Activated B cell treated with CpG ODN at 0.5 μM for 24 hours (primary cell): ENCODE measurements at regions not wholly inside any gene's neighbourhood (a gene's known extent, or its start where the extent isn't known, plus 50 kb on each side); places are given as distances from the start of the nearest gene placed in this dataset.

Experiments used
- ATAC-seq: fragments of 200-7000 bp; cut with Tn5 transposase; one replicate; pipeline ENCODE4 v1.10.0; 2021; ENCODE audit warnings: low read depth, mild to moderate bottlenecking, moderate library complexity
- CTCF ChIA-PET: fragments of 350-600 bp; sonication (Branson Sonifier 250); formaldehyde crosslinking; loops from one replicate; lab custom pipeline; 2021; ENCODE audit warnings: antibody characterized with exemption; lab: Charles Lee
- POLR2A ChIA-PET: fragments of 350-600 bp; sonication (Branson Sonifier 250); formaldehyde crosslinking; loops from one replicate; lab custom pipeline; 2021; ENCODE audit warnings: antibody characterized with exemption; lab: Charles Lee
- DNase-seq: peaks from one replicate; pipeline ENCODE4 v3.0.0; 2022
- H3K27ac Mint-ChIP-seq: one replicate; pipeline ENCODE4 v1.8.0; 2020; ENCODE audit warnings: mixed read lengths
- H3K27me3 Mint-ChIP-seq: one replicate; pipeline ENCODE4 v1.8.0; 2021; ENCODE audit warnings: mixed read lengths
- H3K36me3 Mint-ChIP-seq: one replicate; pipeline ENCODE4 v1.8.0; 2021; ENCODE audit warnings: low read depth, mixed read lengths
- H3K4me1 Mint-ChIP-seq: one replicate; pipeline ENCODE4 v1.8.0; 2021; ENCODE audit warnings: mixed read lengths
- H3K4me3 Mint-ChIP-seq: one replicate; pipeline ENCODE4 v1.8.0; 2020; ENCODE audit warnings: mild to moderate bottlenecking, mixed read lengths
- H3K9me3 Mint-ChIP-seq: one replicate; pipeline ENCODE4 v1.8.0; 2020; ENCODE audit warnings: mixed read lengths
- CTCF ChIP-seq: fragments of 200-600 bp; IDR thresholded peaks from one replicate; pipeline ENCODE4 v1.8.0; 2022; ENCODE audit warnings: antibody characterized with exemption, mild to moderate bottlenecking
- intact Hi-C: fragments of 100-400 bp; cut with micrococcal nuclease; formaldehyde crosslinking; loops from one replicate; pipeline ENCODE4 v1.15.1; 2024

GRCh38 chr12:132395908-132396305, 66.5 kb upstream of the GALNT9 start:
- Mint-ChIP-seq H3K27me3 (peaks cover 15% of the 10 kb centered on the region), H3K4me1 (peaks cover 2% of the 10 kb centered on the region), H3K9me3 (no peaks in the 10 kb centered on the region), H3K4me3 (no peak overlapping the region), H3K27ac (no peak overlapping the region), H3K36me3 (no peaks in the 10 kb centered on the region)
- no peak for ATAC-seq
- CTCF ChIA-PET = no interaction called here
- TF ChIP-seq CTCF = no peak
- no peak for DNase-seq
- POLR2A ChIA-PET = no interaction called here
- intact Hi-C loops = no loop called here

- no peak for TF ChIP-seq CTCF
- H3K27ac Mint-ChIP-seq = no peak overlapping the region
- peaks cover 2% of the 10 kb centered on the region for H3K4me1 Mint-ChIP-seq
- H3K4me3 Mint-ChIP-seq = no peak overlapping the region
- intact Hi-C loops = no loop called here
- no peaks in the 10 kb centered on the region for H3K36me3 Mint-ChIP-seq
- CTCF ChIA-PET = no interaction called here
- ATAC-seq (no peak), DNase-seq (no peak)
- peaks cover 15% of the 10 kb centered on the region for H3K27me3 Mint-ChIP-seq
- no peaks in the 10 kb centered on the region for H3K9me3 Mint-ChIP-seq
- POLR2A ChIA-PET = no interaction called here
Measured at GRCh38 chr12:132395192-132395907, 66.0 kb upstream of the GALNT9 start.

GRCh38 chr12:132393991-132394949, 64.9 kb upstream of the GALNT9 start:
- ChIA-PET POLR2A (no interaction called here), CTCF (no interaction called here)
- Mint-ChIP-seq H3K27me3 (peaks cover 15% of the 10 kb centered on the region), H3K9me3 (no peaks in the 10 kb centered on the region), H3K4me1 (peaks cover 2% of the 10 kb centered on the region), H3K36me3 (no peaks in the 10 kb centered on the region), H3K27ac (no peak overlapping the region), H3K4me3 (no peak overlapping the region)
- intact Hi-C loops = no loop called here
- DNase-seq = no peak
- no peak for TF ChIP-seq CTCF
- no peak for ATAC-seq

GRCh38 chr12:132393245-132393795, 63.9 kb upstream of the GALNT9 start:
- no peak overlapping the region for H3K27ac Mint-ChIP-seq
- ChIA-PET CTCF (no interaction called here), POLR2A (no interaction called here)
- intact Hi-C loops = no loop called here
- no peak overlapping the region for H3K4me3 Mint-ChIP-seq
- H3K27me3 Mint-ChIP-seq = peaks cover 11% of the 10 kb centered on the region
- no peak for ATAC-seq
- H3K9me3 Mint-ChIP-seq = no peaks in the 10 kb centered on the region
- TF ChIP-seq CTCF = no peak
- DNase-seq = no peak
- H3K4me1 Mint-ChIP-seq = peaks cover 2% of the 10 kb centered on the region
- H3K36me3 Mint-ChIP-seq = no peaks in the 10 kb centered on the region
